ENCODE measurements at regions not wholly inside any gene's neighbourhood (a gene's known extent, or its start where the extent isn't known, plus 50 kb on each side); places are given as distances from the start of the nearest gene placed in this dataset.

DNA sequence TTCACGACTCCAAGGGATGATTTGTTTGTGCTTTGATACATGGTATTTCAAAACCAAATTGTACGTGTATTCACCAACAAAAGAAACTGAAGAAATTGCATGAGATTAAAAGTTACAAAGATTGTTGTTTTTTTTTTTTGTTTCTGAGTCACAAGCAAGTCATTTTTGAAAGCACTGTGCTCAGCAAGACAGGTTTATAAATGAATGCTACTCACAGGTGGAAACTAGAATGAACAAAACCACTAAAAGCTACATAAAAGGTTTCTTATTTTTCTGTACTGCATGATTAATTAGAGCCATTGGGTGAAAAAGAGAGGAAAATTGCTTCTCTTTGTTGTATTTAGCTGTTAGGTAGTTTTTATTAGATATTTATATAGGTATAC is 90.2 kb upstream of the RIPOR2 start:
- TF ChIP-seq POLR2AphosphoS5 (IDR thresholded peaks at IDR 0.05) (no peak), POLR2A (IDR thresholded peaks at IDR 0.05) (no peak), EP300 (IDR thresholded peaks at IDR 0.05) (no peak)
- TF ChIP-seq, protein P1, sequence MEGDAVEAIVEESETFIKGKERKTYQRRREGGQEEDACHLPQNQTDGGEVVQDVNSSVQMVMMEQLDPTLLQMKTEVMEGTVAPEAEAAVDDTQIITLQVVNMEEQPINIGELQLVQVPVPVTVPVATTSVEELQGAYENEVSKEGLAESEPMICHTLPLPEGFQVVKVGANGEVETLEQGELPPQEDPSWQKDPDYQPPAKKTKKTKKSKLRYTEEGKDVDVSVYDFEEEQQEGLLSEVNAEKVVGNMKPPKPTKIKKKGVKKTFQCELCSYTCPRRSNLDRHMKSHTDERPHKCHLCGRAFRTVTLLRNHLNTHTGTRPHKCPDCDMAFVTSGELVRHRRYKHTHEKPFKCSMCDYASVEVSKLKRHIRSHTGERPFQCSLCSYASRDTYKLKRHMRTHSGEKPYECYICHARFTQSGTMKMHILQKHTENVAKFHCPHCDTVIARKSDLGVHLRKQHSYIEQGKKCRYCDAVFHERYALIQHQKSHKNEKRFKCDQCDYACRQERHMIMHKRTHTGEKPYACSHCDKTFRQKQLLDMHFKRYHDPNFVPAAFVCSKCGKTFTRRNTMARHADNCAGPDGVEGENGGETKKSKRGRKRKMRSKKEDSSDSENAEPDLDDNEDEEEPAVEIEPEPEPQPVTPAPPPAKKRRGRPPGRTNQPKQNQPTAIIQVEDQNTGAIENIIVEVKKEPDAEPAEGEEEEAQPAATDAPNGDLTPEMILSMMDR (IDR thresholded peaks at IDR 0.05): no peak
